Fibroblast of villous mesenchyme (primary cell): ENCODE measurements at regions not wholly inside any gene's neighbourhood (a gene's known extent, or its start where the extent isn't known, plus 50 kb on each side); places are given as distances from the start of the nearest gene placed in this dataset.
A peak's percentile ranks its signal among the peaks of the same experiment; 100 is the strongest.

Experiments
- DNase-seq: peaks from one replicate; pipeline ENCODE4 v3.0.0-alpha.2; 2010; ENCODE audit warnings: low read depth
- H3K4me3 ChIP-seq: 2 replicates; pipeline ENCODE4 v1.5.1; 2011; ENCODE audit warnings: low read depth, mild to moderate bottlenecking, low read length
- CTCF ChIP-seq: IDR thresholded peaks from 2 replicates; pipeline ENCODE4 v1.5.1; 2012; ENCODE audit warnings: low read depth, mild to moderate bottlenecking, low read length; ENCODE audit not compliant: insufficient read depth

- DNase-seq, result peak; percentile 72
- no peak overlapping the region for H3K4me3 ChIP-seq
- peak; percentile 45 for TF ChIP-seq CTCF
These were observed 55.4 kb upstream of the CD28 start for GRCh38 chr2:203650860-203651613.

GRCh38 chr2:203651621-203652020 lies 54.8 kb upstream of the CD28 start:
- TF ChIP-seq CTCF, result no peak
- no peak overlapping the region for H3K4me3 ChIP-seq
- DNase-seq, result no peak

GRCh38 chr2:203654826-203655225 lies 51.6 kb upstream of the CD28 start:
- no peak for TF ChIP-seq CTCF
- no peak for DNase-seq
- H3K4me3 ChIP-seq, result no peak overlapping the region

GRCh38 chr2:203656522-203657287 lies 49.7 kb upstream of the CD28 start:
- TF ChIP-seq CTCF, result no peak
- DNase-seq, result peak; percentile 50
- H3K4me3 ChIP-seq, result no peak overlapping the region
